HG03280 (cell line): ENCODE measurements at regions not wholly inside any gene's neighbourhood (a gene's known extent, or its start where the extent isn't known, plus 50 kb on each side); places are given as distances from the start of the nearest gene placed in this dataset.

ENCODE experiments used
- ATAC-seq: cut with Tn5 transposase; IDR thresholded peaks from one replicate; pipeline ENCODE4 v1.9.1; 2021; ENCODE audit warnings: mild to moderate bottlenecking, moderate library complexity; ENCODE audit not compliant: unreplicated experiment

DNA sequence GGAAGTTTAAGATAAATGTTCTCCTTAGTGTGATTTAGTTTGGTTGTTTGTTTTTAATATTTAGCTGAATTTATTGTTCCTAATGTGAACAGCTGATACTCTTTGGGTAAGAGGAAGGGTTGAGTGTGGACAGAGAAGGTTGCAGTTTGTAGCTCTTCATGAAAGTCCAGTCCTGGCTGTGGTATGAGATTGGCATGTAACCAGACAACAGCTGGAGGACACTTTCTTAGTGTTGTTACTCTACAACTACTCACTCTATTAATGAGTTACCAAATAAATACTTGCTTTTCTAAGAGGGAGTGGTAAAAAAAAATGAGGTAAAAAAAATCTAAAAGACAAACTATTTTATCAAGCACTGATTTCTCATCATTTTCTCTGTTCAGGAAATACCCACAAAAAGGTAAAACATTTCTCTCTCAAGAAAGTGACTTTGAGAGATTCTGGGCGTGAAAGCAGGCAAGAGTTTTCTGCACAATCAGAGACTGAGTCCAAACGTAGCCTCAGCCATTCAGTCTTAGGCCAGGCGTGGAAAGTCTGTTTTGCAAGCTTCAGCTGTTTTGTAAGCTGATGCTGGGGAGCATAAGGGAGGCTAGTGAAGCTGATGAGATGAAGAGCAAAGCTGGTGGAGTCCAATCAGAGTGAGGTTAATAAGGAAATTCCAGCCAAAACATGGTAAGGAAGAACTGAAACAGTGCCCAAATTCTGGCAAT, 138.5 kb upstream of the ARPP21 start:
- no peak for ATAC-seq

DNA sequence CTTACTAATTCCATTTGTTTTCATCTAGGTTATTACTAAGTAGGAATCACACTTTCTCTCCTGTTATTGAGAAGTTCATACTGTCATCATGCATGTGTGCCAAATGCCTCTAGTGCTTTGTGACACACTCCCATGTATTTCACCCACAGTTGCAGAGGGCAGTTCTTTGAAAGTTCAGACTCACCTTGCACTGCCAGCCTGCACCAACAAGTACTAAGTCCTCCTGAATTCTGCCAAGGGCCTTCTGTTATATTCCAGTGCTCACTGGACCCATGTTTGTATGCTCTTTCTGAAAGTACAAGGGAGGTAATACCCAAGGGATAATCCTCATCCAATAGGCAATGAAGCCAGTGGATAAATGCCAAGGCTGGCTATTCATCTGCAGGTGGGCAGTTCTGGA, 136.6 kb upstream of the ARPP21 start:
- ATAC-seq = no peak

- ATAC-seq = no peak
These were observed 134.1 kb upstream of the ARPP21 start for GRCh38 chr3:35505181-35505580.

DNA sequence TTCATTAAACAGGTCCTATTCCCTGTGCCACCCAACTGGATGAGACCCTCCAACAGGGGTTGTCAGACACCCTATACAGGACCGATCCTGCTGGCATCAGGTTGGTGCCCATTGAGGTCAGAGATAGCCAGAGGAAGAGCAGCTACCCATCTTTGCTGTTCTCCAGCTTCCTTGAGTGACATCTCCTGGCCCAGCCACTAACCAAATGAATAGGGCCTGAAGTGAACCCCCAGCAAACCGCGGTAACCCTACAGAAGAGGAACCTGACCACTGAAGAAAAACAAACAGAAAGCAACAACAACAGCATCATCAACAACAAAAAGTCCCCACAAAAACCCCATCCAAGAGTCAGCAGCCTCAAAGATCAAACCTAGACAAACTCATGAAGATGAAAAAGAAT, 133.6 kb upstream of the ARPP21 start:
- ATAC-seq = no peak

GRCh38 chr3:35519936-35520335, 119.4 kb upstream of the ARPP21 start:
- no peak for ATAC-seq

DNA sequence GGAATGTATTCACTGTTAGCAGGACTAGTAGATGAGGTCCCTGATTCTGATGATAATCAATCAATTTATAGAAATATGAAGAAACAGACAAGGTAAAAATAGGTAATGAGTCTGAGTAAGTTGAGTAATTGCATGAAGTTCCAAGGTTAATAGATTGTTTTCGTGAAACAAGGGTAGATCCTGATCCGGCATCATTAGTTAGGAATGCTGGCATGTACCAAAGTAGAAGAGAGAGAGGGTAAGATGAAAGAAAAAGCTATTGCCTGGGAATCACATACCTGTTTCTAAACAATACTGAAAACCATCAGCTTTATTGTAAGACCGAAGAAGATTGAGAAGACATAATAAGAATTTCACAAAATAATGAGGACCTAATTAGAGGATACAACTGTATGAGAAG, 118.1 kb upstream of the ARPP21 start:
- ATAC-seq = no peak

GRCh38 chr3:35522450-35522849, 116.9 kb upstream of the ARPP21 start:
- ATAC-seq = no peak

DNA sequence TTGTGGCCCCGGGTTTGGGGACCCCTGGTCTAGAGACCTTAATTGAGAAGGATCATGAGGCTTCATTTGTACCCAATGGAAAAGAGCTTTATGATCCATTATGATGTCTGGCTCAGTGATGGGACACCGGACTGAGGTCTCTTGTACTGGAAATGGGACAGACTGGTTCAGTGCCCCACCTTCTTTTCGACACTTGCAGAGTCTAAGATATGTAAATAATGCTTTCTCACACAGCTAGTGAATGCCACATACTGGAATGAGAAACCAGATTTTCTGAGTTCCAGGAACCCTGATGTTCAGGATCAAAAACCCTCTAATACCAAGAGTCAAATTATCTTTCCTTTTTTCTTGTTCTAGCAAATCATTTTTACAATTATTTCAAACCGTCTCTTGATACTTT, 116.3 kb upstream of the ARPP21 start:
- no peak for ATAC-seq

GRCh38 chr3:35523838-35524237, 115.5 kb upstream of the ARPP21 start:
- ATAC-seq = no peak

DNA sequence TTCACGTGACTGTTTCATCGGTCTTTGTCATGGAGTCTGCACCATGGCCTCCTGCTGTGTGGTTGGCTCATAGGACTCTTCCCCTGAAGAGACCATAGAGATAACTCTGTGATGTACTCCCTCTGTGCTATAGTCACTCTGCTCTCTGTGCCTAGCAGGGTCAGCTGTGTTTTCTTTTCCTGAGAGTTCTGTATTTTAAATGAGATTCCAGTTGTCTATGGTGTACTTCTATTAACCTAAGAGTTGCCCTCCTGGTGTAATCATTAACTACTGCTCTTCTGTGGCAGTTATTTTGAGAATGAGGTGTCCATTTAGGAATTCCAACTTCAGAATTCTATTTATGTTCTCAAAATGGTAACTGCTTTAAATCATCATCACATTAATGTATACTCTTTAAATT, 114.5 kb upstream of the ARPP21 start:
- no peak for ATAC-seq

GRCh38 chr3:35528728-35529127, 110.6 kb upstream of the ARPP21 start:
- ATAC-seq = no peak

GRCh38 chr3:35529337-35529736, 110.0 kb upstream of the ARPP21 start:
- no peak for ATAC-seq

DNA sequence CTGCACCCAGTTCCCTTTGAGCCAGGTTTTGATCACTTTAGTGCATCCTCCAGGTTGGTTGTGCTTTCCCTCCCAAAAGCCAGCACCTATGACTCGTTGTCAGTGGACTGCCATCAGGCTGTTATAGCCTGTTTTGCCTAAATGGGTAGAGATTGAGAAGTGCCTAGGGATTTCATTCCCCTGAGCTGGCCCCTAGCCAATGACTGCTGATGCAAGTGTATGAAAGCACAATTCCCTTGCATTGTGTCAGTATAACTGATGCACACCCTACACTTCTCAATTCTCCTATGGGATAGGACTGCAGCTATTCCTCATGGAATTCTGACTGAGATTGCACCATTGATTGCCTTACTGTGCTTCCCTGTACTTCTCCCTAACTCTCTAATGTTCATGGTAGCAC, 102.1 kb upstream of the ARPP21 start:
- ATAC-seq = no peak

DNA sequence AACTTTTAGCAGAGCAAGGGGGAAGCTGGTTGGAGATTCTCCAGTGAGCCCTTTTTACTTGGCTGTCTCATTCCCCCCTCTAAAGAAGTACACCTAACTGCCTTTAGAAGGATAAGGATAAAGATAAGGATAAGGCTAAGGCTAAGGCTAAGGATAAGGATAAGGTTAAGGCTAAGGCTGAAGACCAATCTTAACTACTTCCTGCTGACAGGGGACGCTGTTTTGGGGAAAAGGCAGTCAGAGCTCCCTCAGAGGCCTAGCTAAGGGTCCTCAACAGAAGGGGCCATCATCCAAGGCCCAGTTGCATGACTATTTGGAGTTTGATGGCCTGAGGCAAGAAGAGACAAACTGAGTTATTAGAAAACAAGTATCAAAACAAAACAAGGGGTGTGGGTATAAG, 94.3 kb upstream of the ARPP21 start:
- no peak for ATAC-seq

GRCh38 chr3:35549690-35550089, 89.6 kb upstream of the ARPP21 start:
- no peak for ATAC-seq

- ATAC-seq = no peak
These were observed 77.2 kb upstream of the ARPP21 start for GRCh38 chr3:35562141-35562540.

- no peak for ATAC-seq
These were observed 74.3 kb upstream of the ARPP21 start for GRCh38 chr3:35565048-35565447.
